ENCODE measurements at regions not wholly inside any gene's neighbourhood (a gene's known extent, or its start where the extent isn't known, plus 50 kb on each side); places are given as distances from the start of the nearest gene placed in this dataset.
"Not testable (repeated sequence)": the region's sequence is repeated elsewhere in the genome, so short reads cannot be mapped to it uniquely, and the experiment has no call there.

DNA sequence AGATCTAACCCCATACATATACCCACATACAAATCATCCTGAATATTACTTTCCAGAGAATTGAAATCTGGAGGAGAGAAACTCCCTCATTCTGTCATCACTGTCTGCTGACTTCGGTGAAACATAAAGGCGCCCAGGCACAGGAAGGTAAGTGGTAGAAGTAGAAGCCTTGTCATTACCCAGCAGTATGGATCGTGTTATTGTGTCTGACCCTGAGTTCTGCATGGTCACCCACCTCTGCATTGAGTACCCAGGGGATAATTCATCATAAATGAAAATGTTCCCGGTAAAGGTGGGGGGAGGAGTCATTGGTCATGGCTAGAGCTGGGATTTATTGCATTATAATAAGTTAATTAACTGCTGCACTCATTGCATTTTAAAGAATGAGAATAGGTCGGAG, 342.6 kb upstream of the PKN2 start:
- Histone ChIP-seq H3K4me2 (ENCODE audit: low read length) (no peak overlapping the region), H3K9me3 (replicated peaks; ENCODE audit: low read length) (no peaks in the 10 kb centered on the region), H3K4me1 (ENCODE audit: control insufficient read depth, insufficient read depth, low read length) (no peaks in the 10 kb centered on the region), H3K27me3 (ENCODE audit: control insufficient read depth, insufficient read depth, low read length) (no peaks in the 10 kb centered on the region), H3K9ac (ENCODE audit: low read depth, low read length) (no peak overlapping the region), H3K4me3 (ENCODE audit: low read length) (no peak overlapping the region), H3K36me3 (ENCODE audit: insufficient read depth, low read length) (no peaks in the 10 kb centered on the region)

DNA sequence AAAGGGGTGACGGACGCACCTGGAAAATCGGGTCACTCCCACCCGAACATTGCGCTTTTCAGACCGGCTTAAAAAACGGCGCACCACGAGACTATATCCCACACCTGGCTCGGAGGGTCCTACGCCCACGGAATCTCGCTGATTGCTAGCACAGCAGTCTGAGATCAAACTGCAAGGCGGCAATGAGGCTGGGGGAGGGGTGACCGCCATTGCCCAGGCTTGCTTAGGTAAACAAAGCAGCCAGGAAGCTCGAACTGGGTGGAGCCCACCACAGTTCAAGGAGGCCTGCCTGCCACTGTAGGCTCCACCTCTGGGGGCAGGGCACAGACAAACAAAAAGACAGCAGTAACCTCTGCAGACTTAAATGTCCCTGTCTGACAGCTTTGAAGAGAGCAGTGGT, 342.0 kb upstream of the PKN2 start:
- H3K4me2 ChIP-seq (ENCODE audit: low read length); H3K4me1 ChIP-seq (ENCODE audit: control insufficient read depth, insufficient read depth, low read length); H3K27me3 ChIP-seq (ENCODE audit: control insufficient read depth, insufficient read depth, low read length); H3K36me3 ChIP-seq (ENCODE audit: insufficient read depth, low read length); H3K9ac ChIP-seq (ENCODE audit: low read depth, low read length); H3K4me3 ChIP-seq (ENCODE audit: low read length); H3K9me3 ChIP-seq (replicated peaks; ENCODE audit: low read length): not testable (repeated sequence)

DNA sequence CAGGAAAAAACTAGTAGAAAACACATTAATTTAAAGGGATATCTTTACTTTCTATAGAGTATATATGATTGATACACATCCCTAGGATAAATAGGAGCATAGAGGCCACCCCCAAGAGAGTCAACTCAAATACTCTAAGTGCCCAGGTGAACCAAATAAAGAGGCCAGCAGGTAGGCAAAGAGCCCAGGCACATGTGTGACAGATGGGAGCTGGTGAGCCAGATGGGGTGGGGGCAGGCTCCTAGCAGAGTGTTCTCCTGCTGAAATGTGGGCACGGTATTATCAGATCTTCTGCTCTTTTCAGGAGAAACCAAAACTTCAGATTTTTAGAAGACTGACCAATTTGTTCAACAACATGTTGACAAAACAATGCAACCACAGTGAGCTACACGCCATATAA, 333.4 kb upstream of the PKN2 start:
- H3K36me3 ChIP-seq (ENCODE audit: insufficient read depth, low read length), result no peaks in the 10 kb centered on the region
- H3K4me2 ChIP-seq (ENCODE audit: low read length), result no peak overlapping the region
- no peak overlapping the region for H3K4me3 ChIP-seq (ENCODE audit: low read length)
- no peaks in the 10 kb centered on the region for H3K4me1 ChIP-seq (ENCODE audit: control insufficient read depth, insufficient read depth, low read length)
- no peaks in the 10 kb centered on the region for H3K27me3 ChIP-seq (ENCODE audit: control insufficient read depth, insufficient read depth, low read length)
- H3K9me3 ChIP-seq (replicated peaks; ENCODE audit: low read length), result no peaks in the 10 kb centered on the region
- H3K9ac ChIP-seq (ENCODE audit: low read depth, low read length), result no peak overlapping the region

DNA sequence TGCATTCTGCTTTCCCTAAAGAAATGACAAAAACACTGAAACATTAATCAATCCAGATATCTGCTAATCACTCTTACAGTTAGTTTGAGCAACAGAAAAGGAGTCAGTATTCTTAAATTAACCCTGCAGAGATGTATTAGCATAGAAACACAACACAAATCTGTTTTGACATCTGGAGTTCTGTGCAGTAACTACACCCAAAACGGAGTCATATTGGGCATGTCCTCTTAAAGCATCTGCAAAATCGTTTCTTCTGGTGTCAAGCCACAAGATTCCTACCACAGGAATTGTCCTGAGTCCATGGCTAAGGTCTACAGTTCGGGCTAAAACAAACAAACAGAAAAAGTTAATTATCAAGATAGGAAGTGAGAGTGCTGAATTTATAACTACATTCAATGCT, 332.1 kb upstream of the PKN2 start:
- Histone ChIP-seq H3K4me3 (ENCODE audit: low read length) (no peak overlapping the region), H3K9ac (ENCODE audit: low read depth, low read length) (no peak overlapping the region), H3K4me1 (ENCODE audit: control insufficient read depth, insufficient read depth, low read length) (no peaks in the 10 kb centered on the region), H3K27me3 (ENCODE audit: control insufficient read depth, insufficient read depth, low read length) (no peaks in the 10 kb centered on the region), H3K9me3 (replicated peaks; ENCODE audit: low read length) (no peaks in the 10 kb centered on the region), H3K4me2 (ENCODE audit: low read length) (no peak overlapping the region), H3K36me3 (ENCODE audit: insufficient read depth, low read length) (no peaks in the 10 kb centered on the region)

DNA sequence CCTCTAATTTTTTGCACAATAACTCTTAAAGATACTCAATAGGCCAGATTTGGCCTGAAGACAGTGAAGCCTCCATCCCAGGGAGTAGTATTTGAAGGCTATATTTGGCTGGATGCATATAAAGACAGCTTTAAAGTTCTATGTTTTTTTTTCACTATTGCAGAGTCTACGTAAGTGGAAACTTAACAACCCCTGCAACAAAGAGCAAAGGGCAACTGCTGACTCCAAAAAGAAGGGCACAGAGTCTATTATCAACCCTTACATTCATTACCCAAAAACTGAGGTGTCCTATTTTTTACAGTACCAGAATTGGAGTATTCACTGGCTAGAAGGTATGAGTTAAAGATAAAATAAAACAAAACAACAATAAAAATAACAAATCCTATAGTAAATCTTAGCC, 329.8 kb upstream of the PKN2 start:
- H3K27me3 ChIP-seq (ENCODE audit: control insufficient read depth, insufficient read depth, low read length), result no peaks in the 10 kb centered on the region
- H3K9ac ChIP-seq (ENCODE audit: low read depth, low read length), result no peak overlapping the region
- H3K4me1 ChIP-seq (ENCODE audit: control insufficient read depth, insufficient read depth, low read length), result no peaks in the 10 kb centered on the region
- H3K4me2 ChIP-seq (ENCODE audit: low read length), result no peak overlapping the region
- H3K9me3 ChIP-seq (replicated peaks; ENCODE audit: low read length), result no peaks in the 10 kb centered on the region
- no peaks in the 10 kb centered on the region for H3K36me3 ChIP-seq (ENCODE audit: insufficient read depth, low read length)
- H3K4me3 ChIP-seq (ENCODE audit: low read length), result no peak overlapping the region

DNA sequence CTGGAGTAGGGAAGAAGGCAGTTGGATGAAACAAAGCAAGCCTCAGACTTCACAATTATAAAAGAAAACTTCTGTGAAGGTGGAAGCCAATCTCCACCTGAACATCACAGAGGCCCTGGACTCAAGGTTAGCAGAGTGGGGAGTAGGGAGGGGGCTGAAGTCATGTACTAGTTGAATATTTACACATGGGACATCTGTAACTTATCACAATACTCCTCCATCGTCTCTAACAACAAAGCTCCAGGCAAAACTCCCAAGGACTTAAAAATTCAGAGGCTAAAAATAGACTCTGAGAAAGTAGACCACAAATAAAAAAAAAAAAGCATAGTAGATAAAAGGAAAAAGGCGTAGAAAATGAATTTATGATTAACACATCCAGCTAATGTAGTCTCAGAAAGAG, 326.3 kb upstream of the PKN2 start:
- no peaks in the 10 kb centered on the region for H3K27me3 ChIP-seq (ENCODE audit: control insufficient read depth, insufficient read depth, low read length)
- H3K4me2 ChIP-seq (ENCODE audit: low read length), result no peak overlapping the region
- H3K4me3 ChIP-seq (ENCODE audit: low read length), result no peak overlapping the region
- H3K36me3 ChIP-seq (ENCODE audit: insufficient read depth, low read length), result no peaks in the 10 kb centered on the region
- no peaks in the 10 kb centered on the region for H3K4me1 ChIP-seq (ENCODE audit: control insufficient read depth, insufficient read depth, low read length)
- H3K9me3 ChIP-seq (replicated peaks; ENCODE audit: low read length), result no peaks in the 10 kb centered on the region
- H3K9ac ChIP-seq (ENCODE audit: low read depth, low read length), result no peak overlapping the region

DNA sequence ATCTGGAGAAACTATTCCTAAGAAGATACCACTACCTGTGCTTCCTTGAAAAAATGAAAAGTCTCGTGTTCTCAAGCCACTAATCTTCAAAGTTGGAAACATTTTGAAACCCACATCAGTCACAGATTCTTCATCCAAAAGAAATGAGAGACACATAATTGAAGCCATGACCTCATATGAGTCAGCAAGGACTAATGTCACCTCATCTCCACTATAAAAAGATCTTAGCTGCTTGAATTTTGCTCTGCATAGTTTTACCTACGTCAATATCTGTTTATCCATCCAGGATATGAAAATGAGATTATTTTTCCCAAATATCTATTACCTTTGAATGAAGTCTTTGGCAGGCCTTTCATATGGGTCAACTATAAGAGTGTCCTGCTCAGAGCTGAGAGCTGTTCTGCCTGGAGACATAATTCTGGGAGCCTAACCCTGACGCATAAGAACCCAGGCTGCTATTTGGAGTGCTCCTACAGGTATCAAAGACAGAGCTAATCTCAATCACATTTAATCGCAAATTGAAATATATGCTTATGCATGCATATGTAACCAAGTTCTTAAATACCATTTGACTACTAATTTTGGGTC, 312.5 kb upstream of the PKN2 start:
- no peaks in the 10 kb centered on the region for H3K9me3 ChIP-seq (replicated peaks; ENCODE audit: low read length)
- H3K36me3 ChIP-seq (ENCODE audit: insufficient read depth, low read length), result no peaks in the 10 kb centered on the region
- H3K4me3 ChIP-seq (ENCODE audit: low read length), result no peak overlapping the region
- H3K9ac ChIP-seq (ENCODE audit: low read depth, low read length), result no peak overlapping the region
- no peaks in the 10 kb centered on the region for H3K4me1 ChIP-seq (ENCODE audit: control insufficient read depth, insufficient read depth, low read length)
- no peaks in the 10 kb centered on the region for H3K27me3 ChIP-seq (ENCODE audit: control insufficient read depth, insufficient read depth, low read length)
- no peak overlapping the region for H3K4me2 ChIP-seq (ENCODE audit: low read length)

DNA sequence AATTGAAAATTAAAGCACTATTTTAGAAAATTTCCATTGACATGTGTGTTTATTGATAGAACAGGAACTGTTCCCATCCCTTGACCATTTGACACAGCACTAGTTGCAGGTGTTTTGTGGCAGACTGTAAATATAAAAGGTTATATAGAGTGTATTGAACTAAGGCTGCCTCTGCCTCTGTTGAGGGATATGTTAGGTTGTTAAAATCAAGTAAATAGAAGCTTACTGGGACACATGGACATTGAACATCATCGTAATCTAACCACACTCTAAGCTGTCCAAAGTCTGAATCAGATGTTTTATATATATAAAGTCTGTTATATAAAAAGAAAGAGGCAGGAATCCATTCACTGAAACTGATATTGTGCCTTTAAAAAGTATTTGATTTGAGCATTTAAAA, 308.1 kb upstream of the PKN2 start:
- Histone ChIP-seq H3K4me1 (ENCODE audit: control insufficient read depth, insufficient read depth, low read length) (no peaks in the 10 kb centered on the region), H3K9ac (ENCODE audit: low read depth, low read length) (no peak overlapping the region), H3K36me3 (ENCODE audit: insufficient read depth, low read length) (no peaks in the 10 kb centered on the region), H3K4me3 (ENCODE audit: low read length) (no peak overlapping the region), H3K27me3 (ENCODE audit: control insufficient read depth, insufficient read depth, low read length) (peaks cover 3% of the 10 kb centered on the region), H3K9me3 (replicated peaks; ENCODE audit: low read length) (no peaks in the 10 kb centered on the region), H3K4me2 (ENCODE audit: low read length) (no peak overlapping the region)

DNA sequence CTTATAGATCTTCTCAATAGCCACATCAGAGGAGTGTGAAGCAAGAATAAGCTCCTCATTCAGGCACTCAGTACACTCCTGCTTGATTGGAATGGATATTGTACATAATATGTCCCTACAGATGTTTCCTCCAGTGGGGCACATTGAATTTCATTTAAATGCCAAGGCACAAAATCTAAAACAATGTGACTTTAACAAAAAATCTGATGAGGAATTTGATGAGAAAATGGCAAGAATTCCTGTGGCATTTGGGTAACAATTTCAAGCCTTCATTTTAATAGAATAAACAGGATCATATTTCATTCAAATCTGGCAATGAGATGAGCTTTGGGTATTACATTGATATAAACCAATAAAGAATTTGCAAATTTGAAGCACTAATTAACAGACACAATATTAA, 307.7 kb upstream of the PKN2 start:
- no peak overlapping the region for H3K4me3 ChIP-seq (ENCODE audit: low read length)
- H3K9ac ChIP-seq (ENCODE audit: low read depth, low read length), result no peak overlapping the region
- no peaks in the 10 kb centered on the region for H3K4me1 ChIP-seq (ENCODE audit: control insufficient read depth, insufficient read depth, low read length)
- no peak overlapping the region for H3K4me2 ChIP-seq (ENCODE audit: low read length)
- H3K36me3 ChIP-seq (ENCODE audit: insufficient read depth, low read length), result no peaks in the 10 kb centered on the region
- H3K9me3 ChIP-seq (replicated peaks; ENCODE audit: low read length), result no peaks in the 10 kb centered on the region
- peaks cover 3% of the 10 kb centered on the region for H3K27me3 ChIP-seq (ENCODE audit: control insufficient read depth, insufficient read depth, low read length)

DNA sequence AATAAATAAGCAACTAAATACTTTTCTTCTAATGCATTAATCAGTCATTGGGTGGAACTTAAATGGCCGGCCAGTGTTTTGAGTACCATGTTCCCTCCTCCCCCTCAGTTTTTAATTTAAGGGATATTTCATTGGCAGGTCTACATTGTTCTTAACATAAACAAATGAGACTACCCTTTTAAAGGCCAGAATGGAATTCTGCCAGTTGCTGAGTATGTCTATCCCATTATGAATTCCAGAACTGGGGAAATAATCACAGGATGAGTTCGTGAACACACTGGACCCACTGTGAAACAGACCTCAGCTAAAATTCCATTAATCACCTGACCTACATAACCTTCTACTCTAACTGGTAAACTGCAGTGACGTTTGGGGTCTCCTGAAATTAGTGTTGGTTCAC, 305.5 kb upstream of the PKN2 start:
- Histone ChIP-seq H3K9me3 (replicated peaks; ENCODE audit: low read length) (no peaks in the 10 kb centered on the region), H3K4me2 (ENCODE audit: low read length) (no peak overlapping the region), H3K27me3 (ENCODE audit: control insufficient read depth, insufficient read depth, low read length) (peaks cover 3% of the 10 kb centered on the region), H3K36me3 (ENCODE audit: insufficient read depth, low read length) (no peaks in the 10 kb centered on the region), H3K9ac (ENCODE audit: low read depth, low read length) (no peak overlapping the region), H3K4me3 (ENCODE audit: low read length) (no peak overlapping the region), H3K4me1 (ENCODE audit: control insufficient read depth, insufficient read depth, low read length) (no peaks in the 10 kb centered on the region)

DNA sequence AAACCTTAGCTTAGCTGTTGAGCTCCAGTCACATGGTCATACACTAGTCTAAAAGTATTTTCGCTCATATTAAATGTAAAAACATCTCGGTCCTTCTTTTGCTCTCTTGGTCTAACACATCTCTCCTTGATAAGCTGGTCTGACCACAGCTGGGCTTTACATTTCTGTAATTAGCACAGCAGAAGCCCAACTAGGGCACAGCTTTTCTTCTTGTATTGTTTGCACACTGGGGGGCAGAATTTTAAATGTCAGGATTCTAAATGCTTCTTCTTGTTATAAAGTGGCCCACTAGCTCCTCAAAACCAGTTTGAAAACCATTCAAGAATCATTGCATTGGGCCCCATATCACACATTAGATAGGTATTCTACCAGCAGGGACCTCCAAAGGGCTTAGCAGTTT, 289.1 kb upstream of the PKN2 start:
- H3K4me3 ChIP-seq (ENCODE audit: low read length), result no peak overlapping the region
- no peak overlapping the region for H3K9ac ChIP-seq (ENCODE audit: low read depth, low read length)
- H3K36me3 ChIP-seq (ENCODE audit: insufficient read depth, low read length), result no peaks in the 10 kb centered on the region
- no peaks in the 10 kb centered on the region for H3K4me1 ChIP-seq (ENCODE audit: control insufficient read depth, insufficient read depth, low read length)
- no peaks in the 10 kb centered on the region for H3K27me3 ChIP-seq (ENCODE audit: control insufficient read depth, insufficient read depth, low read length)
- no peaks in the 10 kb centered on the region for H3K9me3 ChIP-seq (replicated peaks; ENCODE audit: low read length)
- no peak overlapping the region for H3K4me2 ChIP-seq (ENCODE audit: low read length)

DNA sequence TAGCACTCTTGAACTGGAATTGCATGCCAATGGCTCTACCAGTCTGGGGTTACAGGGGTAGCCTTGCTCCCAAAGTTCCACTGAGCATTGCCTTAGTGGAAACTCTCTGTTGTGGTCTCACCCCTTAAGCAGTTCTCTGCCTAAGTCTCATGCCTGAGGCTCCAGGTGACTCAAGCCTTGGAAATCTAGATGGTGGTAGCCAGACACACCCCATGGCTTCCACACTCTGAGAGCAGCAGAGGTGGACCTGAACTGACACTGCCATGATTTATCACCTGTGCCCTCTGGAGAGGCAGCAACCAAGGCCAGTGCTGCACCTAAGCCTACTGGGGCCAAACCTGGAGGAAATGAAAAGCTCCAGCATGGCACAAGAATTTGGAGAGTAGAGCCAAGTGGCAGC, 285.7 kb upstream of the PKN2 start:
- no peaks in the 10 kb centered on the region for H3K4me1 ChIP-seq (ENCODE audit: control insufficient read depth, insufficient read depth, low read length)
- no peaks in the 10 kb centered on the region for H3K36me3 ChIP-seq (ENCODE audit: insufficient read depth, low read length)
- no peak overlapping the region for H3K4me3 ChIP-seq (ENCODE audit: low read length)

More for the DNA sequence above, 285.7 kb upstream of the PKN2 start:
- no peaks in the 10 kb centered on the region for H3K27me3 ChIP-seq (ENCODE audit: control insufficient read depth, insufficient read depth, low read length)
- H3K9ac ChIP-seq (ENCODE audit: low read depth, low read length), result no peak overlapping the region
- H3K4me2 ChIP-seq (ENCODE audit: low read length), result no peak overlapping the region
- no peaks in the 10 kb centered on the region for H3K9me3 ChIP-seq (replicated peaks; ENCODE audit: low read length)
